PC-3 (cell line): ENCODE measurements at regions not wholly inside any gene's neighbourhood (a gene's known extent, or its start where the extent isn't known, plus 50 kb on each side); places are given as distances from the start of the nearest gene placed in this dataset.
A peak's percentile ranks its signal among the peaks of the same experiment; 100 is the strongest.

Experiments used
- ATAC-seq: fragments of 200-7000 bp; cut with Tn5 transposase; 2 replicates; pipeline ENCODE4 v1.9.1; 2020; ENCODE audit warnings: mild to moderate bottlenecking, moderate library complexity
- BruUV-seq: library from RNA; stranded (reverse); fragments of 400-500 nt; replicated peaks from 2 replicates; lab custom pipeline; 2021; lab: Mats Ljungman, UMichigan
- CTCF ChIA-PET: fragments of 300-600 bp; sonication (Branson Sonifier 250); formaldehyde crosslinking; loops from one replicate; lab custom pipeline; 2022; ENCODE audit warnings: antibody characterized with exemption; lab: Charles Lee
- POLR2A ChIA-PET: fragments of 300-600 bp; sonication (Branson Sonifier 250); formaldehyde crosslinking; loops from one replicate; lab custom pipeline; 2022; ENCODE audit warnings: antibody characterized with exemption; ENCODE audit not compliant: unreplicated experiment; lab: Charles Lee
- DNase-seq: peaks from one replicate; pipeline ENCODE4 v3.0.0-alpha.2; 2015
- H2AFZ ChIP-seq: fragments of 300-600 bp; sonication (generic); 2 replicates; pipeline ENCODE4 v1.6.0; 2016; ENCODE audit warnings: antibody characterized with exemption, low read length
- H3F3A ChIP-seq: fragments of 300-600 bp; sonication (generic); one replicate; pipeline ENCODE4 v1.6.0; 2017; ENCODE audit warnings: antibody characterized with exemption, low read length, control low read depth, mild to moderate bottlenecking; ENCODE audit not compliant: unreplicated experiment
- H3K27ac ChIP-seq: fragments of 300-600 bp; sonication (generic); 2 replicates; pipeline ENCODE4 v1.5.1; 2016; ENCODE audit warnings: mild to moderate bottlenecking, low read length
- H3K27me3 ChIP-seq: fragments of 300-600 bp; sonication (generic); 2 replicates; pipeline ENCODE4 v1.6.1; 2016; ENCODE audit warnings: low read length, mixed read lengths
- H3K36me3 ChIP-seq: fragments of 300-600 bp; sonication (generic); 2 replicates; pipeline ENCODE4 v1.6.1; 2016; ENCODE audit warnings: low read depth, mixed run types, low read length, mixed read lengths
- H3K4me1 ChIP-seq: fragments of 300-600 bp; sonication (generic); 2 replicates; pipeline ENCODE4 v1.5.1; 2016; ENCODE audit warnings: low read length; ENCODE audit not compliant: insufficient read depth
- H3K4me2 ChIP-seq: fragments of 300-600 bp; sonication (generic); 2 replicates; pipeline ENCODE4 v1.6.0; 2016; ENCODE audit warnings: low read length
- H3K4me3 ChIP-seq: fragments of 300-600 bp; sonication (generic); 2 replicates; pipeline ENCODE4 v1.5.1; 2016; ENCODE audit warnings: mild to moderate bottlenecking, low read length, mixed read lengths
- H3K79me2 ChIP-seq: fragments of 300-600 bp; sonication (generic); 2 replicates; pipeline ENCODE4 v1.6.1; 2017; ENCODE audit warnings: low read length, mixed read lengths
- H3K9ac ChIP-seq: fragments of 300-600 bp; sonication (generic); 2 replicates; pipeline ENCODE4 v1.6.0; 2016; ENCODE audit warnings: mild to moderate bottlenecking, low read length
- H3K9me2 ChIP-seq: fragments of 300-600 bp; sonication (generic); replicated peaks from 2 replicates; pipeline ENCODE4 v1.6.1; 2016; ENCODE audit warnings: mixed run types, low read length, mixed read lengths
- H3K9me3 ChIP-seq: fragments of 300-600 bp; sonication (generic); 2 replicates; pipeline ENCODE4 v1.6.1; 2016; ENCODE audit warnings: low read length, mixed read lengths
- H4K20me1 ChIP-seq: fragments of 300-600 bp; sonication (generic); 2 replicates; pipeline ENCODE4 v1.6.1; 2016; ENCODE audit warnings: low read length, mixed read lengths
- EZH2 ChIP-seq: fragments of 300-600 bp; sonication (generic); IDR thresholded peaks from one replicate; pipeline ENCODE4 v1.6.1; 2017; ENCODE audit warnings: antibody characterized with exemption, mild to moderate bottlenecking, low read length; ENCODE audit not compliant: unreplicated experiment
- EZH2phosphoT487 ChIP-seq: fragments of 300-600 bp; sonication (generic); IDR thresholded peaks from 2 replicates; pipeline ENCODE4 v1.6.1; 2018; ENCODE audit warnings: mild to moderate bottlenecking, antibody characterized with exemption, low read length, borderline replicate concordance
- intact Hi-C: fragments of 100-400 bp; cut with micrococcal nuclease; formaldehyde crosslinking; loops from 2 replicates; pipeline ENCODE4 v1.9.0; 2023
- TF ChIP-seq, protein P1 (sequence below): fragments of 300-600 bp; sonication (generic); conservative IDR thresholded peaks from 2 replicates; pipeline ENCODE4 v1.5.1; 2017; ENCODE audit warnings: antibody characterized with exemption, low read depth, mild to moderate bottlenecking, low read length

DNA sequence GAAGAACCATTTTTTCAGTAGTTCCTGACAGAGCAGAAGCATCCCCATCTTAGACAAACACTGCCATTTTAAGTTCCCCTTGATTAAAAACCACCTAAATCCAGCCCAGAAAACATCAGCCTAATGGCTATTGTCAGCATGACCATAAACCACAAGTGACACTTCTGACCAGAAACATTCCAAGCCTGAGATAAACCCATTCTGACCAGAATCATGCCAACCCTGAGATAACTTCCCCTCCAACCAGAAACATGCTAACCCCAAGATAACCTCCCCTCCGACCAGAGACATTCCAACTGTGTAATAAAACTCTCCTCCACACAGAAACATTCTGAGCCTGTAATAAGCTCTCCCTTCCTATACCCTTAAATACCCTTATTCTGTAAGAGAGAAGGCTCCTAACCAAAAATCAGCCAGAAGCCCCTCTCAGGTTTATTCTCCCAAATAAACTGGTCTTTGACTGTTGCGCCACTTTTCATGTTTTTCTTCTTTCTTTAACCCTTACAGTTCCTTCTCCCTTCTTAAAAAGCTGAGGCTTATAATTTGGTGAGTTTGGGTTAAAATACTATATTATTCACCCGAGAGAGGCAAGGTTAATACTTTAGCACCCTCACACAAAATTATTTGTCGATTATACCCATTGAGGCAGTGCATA is 149.7 kb downstream of the HNMT start:
- intact Hi-C loops: no loop called here
- Histone ChIP-seq H3K27ac (no peak overlapping the region), H3K9me2 (no peaks in the 10 kb centered on the region), H3K4me2 (no peak overlapping the region), H3K4me1 (peaks cover 5% of the 10 kb centered on the region), H4K20me1 (no peaks in the 10 kb centered on the region), H3K27me3 (no peaks in the 10 kb centered on the region), H3K9me3 (no peaks in the 10 kb centered on the region), H3F3A (no peaks in the 10 kb centered on the region), H3K79me2 (no peaks in the 10 kb centered on the region), H3K9ac (no peak overlapping the region), H2AFZ (no peak overlapping the region), H3K4me3 (no peak overlapping the region), H3K36me3 (no peaks in the 10 kb centered on the region)
- CTCF ChIA-PET: no interaction called here
- no TSS peak for BruUV-seq
- ATAC-seq (no peak), DNase-seq (no peak)
- TF ChIP-seq EZH2phosphoT487 (no peak), EZH2 (no peak)
- TF ChIP-seq, protein P1, sequence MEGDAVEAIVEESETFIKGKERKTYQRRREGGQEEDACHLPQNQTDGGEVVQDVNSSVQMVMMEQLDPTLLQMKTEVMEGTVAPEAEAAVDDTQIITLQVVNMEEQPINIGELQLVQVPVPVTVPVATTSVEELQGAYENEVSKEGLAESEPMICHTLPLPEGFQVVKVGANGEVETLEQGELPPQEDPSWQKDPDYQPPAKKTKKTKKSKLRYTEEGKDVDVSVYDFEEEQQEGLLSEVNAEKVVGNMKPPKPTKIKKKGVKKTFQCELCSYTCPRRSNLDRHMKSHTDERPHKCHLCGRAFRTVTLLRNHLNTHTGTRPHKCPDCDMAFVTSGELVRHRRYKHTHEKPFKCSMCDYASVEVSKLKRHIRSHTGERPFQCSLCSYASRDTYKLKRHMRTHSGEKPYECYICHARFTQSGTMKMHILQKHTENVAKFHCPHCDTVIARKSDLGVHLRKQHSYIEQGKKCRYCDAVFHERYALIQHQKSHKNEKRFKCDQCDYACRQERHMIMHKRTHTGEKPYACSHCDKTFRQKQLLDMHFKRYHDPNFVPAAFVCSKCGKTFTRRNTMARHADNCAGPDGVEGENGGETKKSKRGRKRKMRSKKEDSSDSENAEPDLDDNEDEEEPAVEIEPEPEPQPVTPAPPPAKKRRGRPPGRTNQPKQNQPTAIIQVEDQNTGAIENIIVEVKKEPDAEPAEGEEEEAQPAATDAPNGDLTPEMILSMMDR: no peak
- POLR2A ChIA-PET: no interaction called here

DNA sequence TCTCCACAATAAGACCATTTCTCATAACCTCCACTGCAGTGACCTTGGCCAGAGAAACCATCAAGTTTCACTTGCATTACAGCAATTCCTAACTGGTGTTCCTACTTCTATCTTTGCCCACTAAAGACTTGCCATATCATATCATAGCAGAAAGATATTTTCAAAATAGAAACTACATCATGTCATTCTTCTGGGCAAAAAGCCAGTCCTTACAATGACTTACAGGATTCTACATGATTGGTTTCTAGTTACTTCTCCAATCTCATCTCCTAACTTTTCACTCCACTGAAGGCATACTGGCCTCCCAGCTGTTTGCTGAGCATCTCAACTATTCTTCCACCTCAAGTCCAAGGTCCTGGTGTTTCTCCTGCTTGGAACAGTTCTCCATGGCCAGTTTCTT is 151.4 kb downstream of the HNMT start:
- Histone ChIP-seq H3F3A (no peaks in the 10 kb centered on the region), H3K79me2 (no peaks in the 10 kb centered on the region), H3K9me3 (no peaks in the 10 kb centered on the region), H2AFZ (no peak overlapping the region), H3K36me3 (no peaks in the 10 kb centered on the region), H3K9me2 (no peaks in the 10 kb centered on the region), H3K27ac (no peak overlapping the region), H3K9ac (no peak overlapping the region), H3K27me3 (no peaks in the 10 kb centered on the region), H4K20me1 (no peaks in the 10 kb centered on the region), H3K4me1 (peaks cover 5% of the 10 kb centered on the region), H3K4me2 (no peak overlapping the region), H3K4me3 (no peak overlapping the region)
- POLR2A ChIA-PET: no interaction called here
- DNase-seq (peak; percentile 28), ATAC-seq (no peak)
- BruUV-seq: no TSS peak
- CTCF ChIA-PET: no interaction called here
- intact Hi-C loops: no loop called here
- TF ChIP-seq, protein P1: no peak
- TF ChIP-seq EZH2 (no peak), EZH2phosphoT487 (no peak)

DNA sequence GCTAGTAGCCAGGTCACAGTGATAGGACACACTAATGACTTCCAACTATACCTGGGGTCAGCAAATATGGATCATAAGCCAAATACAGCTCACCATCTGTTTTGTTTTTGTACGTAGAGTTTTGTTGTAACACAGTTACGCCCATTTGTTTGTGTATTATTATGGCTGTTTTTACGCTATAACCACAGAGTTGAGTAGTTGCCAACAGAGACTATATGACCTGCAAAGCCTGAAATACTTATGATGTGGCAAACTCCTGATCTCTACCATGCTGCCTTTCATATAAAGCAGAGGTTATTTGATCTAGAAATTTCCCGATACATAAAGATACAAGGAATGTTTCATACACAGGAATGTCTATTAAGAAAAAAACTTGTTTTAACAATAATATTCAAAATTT is 152.2 kb downstream of the HNMT start:
- ChIA-PET POLR2A (no interaction called here), CTCF (no interaction called here)
- Histone ChIP-seq H3K36me3 (no peaks in the 10 kb centered on the region), H3K4me1 (peaks cover 6% of the 10 kb centered on the region), H3K9ac (no peak overlapping the region), H3K9me3 (no peaks in the 10 kb centered on the region), H3K4me3 (no peak overlapping the region), H3K27me3 (no peaks in the 10 kb centered on the region), H3K9me2 (no peaks in the 10 kb centered on the region), H4K20me1 (no peaks in the 10 kb centered on the region), H3F3A (no peaks in the 10 kb centered on the region), H3K27ac (no peak overlapping the region), H3K4me2 (no peak overlapping the region), H3K79me2 (no peaks in the 10 kb centered on the region), H2AFZ (no peak overlapping the region)
- TF ChIP-seq EZH2 (no peak), EZH2phosphoT487 (no peak)
- TF ChIP-seq, protein P1: no peak
- no peak for ATAC-seq
- no peak for DNase-seq
- intact Hi-C loops: no loop called here
- no TSS peak for BruUV-seq
